ENCODE measurements at regions not wholly inside any gene's neighbourhood (a gene's known extent, or its start where the extent isn't known, plus 50 kb on each side); places are given as distances from the start of the nearest gene placed in this dataset.

- TF ChIP-seq, protein P1, sequence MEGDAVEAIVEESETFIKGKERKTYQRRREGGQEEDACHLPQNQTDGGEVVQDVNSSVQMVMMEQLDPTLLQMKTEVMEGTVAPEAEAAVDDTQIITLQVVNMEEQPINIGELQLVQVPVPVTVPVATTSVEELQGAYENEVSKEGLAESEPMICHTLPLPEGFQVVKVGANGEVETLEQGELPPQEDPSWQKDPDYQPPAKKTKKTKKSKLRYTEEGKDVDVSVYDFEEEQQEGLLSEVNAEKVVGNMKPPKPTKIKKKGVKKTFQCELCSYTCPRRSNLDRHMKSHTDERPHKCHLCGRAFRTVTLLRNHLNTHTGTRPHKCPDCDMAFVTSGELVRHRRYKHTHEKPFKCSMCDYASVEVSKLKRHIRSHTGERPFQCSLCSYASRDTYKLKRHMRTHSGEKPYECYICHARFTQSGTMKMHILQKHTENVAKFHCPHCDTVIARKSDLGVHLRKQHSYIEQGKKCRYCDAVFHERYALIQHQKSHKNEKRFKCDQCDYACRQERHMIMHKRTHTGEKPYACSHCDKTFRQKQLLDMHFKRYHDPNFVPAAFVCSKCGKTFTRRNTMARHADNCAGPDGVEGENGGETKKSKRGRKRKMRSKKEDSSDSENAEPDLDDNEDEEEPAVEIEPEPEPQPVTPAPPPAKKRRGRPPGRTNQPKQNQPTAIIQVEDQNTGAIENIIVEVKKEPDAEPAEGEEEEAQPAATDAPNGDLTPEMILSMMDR (conservative IDR thresholded peaks at IDR 0.05) = no peak
- no peak for TF ChIP-seq ZFX (IDR thresholded peaks at IDR 0.05)
These were observed 127.1 kb downstream of the KCNJ2 start for GRCh38 chr17:70296456-70296855.
